GM19351 (cell line): ENCODE measurements at regions not wholly inside any gene's neighbourhood (a gene's known extent, or its start where the extent isn't known, plus 50 kb on each side); places are given as distances from the start of the nearest gene placed in this dataset.
A peak's percentile ranks its signal among the peaks of the same experiment; 100 is the strongest.

Experiments
- ATAC-seq: cut with Tn5 transposase; IDR thresholded peaks from one replicate; pipeline ENCODE4 v1.9.1; 2021; ENCODE audit warnings: mild to moderate bottlenecking, moderate library complexity; ENCODE audit not compliant: unreplicated experiment

DNA sequence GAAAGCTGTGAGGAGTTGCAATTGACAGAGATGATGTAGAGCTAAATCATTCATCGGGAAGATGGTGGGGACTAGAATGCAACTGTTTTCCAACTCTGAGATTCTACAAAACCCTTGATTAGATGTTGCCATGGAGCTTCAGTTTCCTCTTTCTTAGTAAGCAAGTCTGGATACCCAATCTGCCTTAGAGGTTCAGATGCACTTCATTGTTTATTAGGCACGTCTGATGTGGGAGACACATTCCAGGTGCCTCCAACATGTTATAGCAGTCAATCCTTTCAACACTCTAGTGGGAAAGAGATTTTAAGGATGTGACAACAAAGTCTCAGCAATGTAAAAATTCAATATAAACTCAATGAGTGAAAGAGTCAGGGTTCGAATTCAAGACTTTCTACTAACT is 291.3 kb upstream of the PHYHIPL start:
- no peak for ATAC-seq

DNA sequence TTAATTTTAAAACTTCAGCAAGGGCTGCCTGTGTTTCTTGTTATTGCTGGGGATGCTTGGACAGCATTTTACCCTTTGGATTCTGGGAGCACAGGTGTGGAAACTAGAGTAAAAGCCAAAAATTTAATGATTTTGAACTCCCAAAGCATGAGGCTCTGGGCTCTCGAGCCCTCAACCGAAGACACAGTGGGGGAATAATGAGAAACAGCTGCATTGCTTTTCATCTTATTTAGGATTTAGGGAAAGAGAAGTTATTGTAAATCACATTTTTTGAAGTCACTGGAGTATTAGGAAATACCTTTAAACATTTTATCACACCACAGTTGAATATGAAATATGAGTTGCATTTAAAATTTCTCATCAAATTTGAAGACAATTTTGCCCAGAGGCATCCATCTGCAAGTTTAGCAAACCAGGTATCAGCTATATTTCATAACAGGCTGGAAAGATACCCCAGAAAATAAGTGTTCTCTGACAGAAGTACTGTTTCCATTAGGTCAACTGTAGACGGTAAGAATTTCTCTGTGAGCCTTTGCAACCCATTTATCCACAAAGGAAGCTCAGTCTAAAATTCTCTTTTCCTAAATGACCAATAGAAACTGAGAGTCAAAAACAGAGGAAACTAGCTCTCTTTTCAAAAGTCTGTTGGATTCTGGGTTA is 290.6 kb upstream of the PHYHIPL start:
- no peak for ATAC-seq

DNA sequence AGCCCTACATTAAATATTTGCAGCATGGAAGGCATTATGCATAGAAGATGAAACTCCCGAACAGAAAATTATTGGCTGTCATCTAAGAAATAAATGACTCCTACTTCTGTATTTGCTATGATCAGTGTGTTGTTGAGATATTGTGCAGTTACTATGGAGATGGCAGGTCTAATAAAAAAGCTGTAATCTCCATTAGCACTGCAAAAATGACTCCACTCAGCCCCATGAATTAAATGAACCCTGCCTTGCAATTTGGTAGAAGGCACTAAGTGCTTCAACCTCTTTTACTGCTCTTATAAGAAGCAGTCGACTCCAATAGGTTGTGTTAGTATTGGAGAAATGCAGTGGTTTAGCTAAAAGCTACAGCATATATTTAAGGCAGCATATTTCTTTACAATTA is 290.0 kb upstream of the PHYHIPL start:
- ATAC-seq: no peak

DNA sequence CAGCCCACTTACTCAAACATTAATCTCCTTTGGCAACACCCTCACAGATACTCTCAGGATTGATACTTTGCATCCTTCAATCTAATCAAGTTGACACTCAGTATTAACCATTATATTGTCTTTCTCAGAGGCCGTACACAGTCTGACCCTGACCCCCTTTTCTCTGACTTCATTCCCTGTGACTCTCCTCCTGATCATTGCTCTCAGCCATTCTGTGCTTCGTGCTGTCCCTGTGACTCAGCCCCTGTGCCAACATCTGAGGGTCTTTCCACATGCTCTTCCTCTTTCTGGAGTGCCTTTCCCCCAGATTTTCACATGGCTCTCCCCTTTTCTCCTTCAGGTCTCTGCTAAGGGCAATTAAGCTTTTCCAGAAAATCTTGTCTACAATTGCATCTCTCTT is 289.0 kb upstream of the PHYHIPL start:
- no peak for ATAC-seq

DNA sequence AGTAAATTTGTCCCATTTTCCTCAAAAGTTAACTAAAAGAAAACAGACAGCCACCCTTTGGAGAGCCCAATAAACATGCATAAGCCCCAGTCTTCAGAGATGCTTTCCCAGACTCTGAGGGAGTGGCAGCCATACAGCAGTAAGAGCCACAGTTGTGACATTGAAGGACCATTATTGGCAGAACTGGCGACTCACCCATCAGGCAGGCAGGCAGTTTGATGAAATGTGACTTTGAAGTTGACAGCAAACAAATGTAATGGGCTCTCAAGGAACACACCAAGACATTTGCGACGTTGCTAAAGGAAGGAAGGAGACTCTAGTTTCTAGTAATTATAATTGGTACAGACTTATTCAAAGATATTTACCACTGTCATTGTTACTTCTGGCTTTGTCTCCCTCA is 287.5 kb upstream of the PHYHIPL start:
- no peak for ATAC-seq

DNA sequence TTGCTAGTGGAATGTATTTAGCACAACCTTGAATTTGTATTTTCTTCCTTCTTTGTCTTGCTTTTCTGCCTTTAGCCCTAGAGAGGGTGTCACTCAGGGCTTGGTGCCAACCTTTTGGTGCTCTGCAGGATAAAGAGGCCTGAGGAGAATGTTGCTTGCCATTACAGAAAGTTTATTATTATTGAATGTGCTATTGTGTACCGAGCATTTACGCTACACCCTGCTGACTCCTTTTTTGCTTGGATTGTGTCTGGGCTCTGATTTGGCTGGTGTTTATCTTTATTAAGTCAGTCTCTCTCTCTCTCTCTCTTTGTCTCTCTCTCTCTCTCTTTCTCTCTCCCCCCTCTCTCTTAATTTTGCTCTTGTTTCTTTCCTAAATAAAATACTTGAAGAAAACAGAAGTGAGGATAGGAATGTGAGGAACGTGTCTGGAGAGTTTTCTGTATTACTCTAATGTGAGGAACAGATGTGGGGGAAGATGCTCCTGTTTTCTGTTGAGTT is 284.4 kb upstream of the PHYHIPL start:
- no peak for ATAC-seq

DNA sequence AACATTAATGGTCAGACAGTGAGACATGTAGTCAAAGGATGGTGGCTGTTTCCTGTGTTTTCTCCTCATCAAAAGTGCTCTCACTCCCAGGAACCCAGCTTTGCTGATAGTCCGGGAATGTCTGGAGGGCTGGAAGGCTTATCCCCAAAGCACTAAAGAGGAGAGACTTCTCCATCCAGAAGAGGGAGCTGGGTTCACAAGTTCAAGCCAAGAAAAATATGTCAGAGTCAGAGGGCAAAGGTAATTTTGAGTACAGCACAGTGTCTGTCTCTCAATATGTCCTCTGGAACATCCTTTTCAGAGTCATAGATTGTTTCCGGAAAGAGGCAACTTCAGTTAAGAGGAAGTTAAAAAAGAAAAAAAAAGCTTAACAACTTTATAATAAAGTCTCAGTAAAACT is 281.5 kb upstream of the PHYHIPL start:
- no peak for ATAC-seq

DNA sequence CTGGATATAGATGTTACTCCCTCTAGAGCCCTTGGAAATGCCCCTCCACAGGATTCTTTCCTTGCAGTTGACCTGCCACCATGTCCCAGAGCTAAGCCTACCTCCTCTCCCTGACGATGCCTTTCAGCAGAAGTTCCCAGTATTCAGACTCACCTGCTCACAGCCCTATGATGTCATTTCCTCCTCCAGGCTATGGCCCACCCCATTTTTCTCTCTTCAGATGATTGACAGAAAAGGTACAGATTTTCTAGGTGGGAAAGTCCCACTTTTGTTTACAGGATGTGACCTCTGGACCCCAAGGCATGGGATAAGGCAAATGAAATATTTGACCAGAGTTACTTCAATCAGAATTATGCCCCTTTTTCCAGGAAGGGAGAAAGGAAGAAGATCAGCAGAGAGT is 280.2 kb upstream of the PHYHIPL start:
- ATAC-seq: no peak

DNA sequence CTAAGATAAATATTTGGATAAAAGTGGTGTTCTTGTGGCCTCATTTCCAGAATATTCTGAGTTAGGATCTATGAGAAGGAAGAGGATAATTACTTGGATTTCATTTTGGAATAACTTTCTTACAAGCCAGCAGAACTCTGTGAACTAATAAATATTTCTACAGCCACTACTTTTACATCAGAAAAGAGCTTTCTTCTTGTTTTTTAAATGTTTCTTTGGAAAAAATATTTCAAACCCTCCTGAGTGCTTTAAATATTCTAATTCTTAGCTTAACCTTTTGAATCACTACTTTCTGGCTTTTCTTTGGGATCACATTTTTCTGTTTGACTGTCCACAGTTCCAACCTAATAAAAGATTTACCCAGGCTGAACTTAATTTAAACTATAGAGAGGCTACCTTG is 279.2 kb upstream of the PHYHIPL start:
- ATAC-seq: no peak

DNA sequence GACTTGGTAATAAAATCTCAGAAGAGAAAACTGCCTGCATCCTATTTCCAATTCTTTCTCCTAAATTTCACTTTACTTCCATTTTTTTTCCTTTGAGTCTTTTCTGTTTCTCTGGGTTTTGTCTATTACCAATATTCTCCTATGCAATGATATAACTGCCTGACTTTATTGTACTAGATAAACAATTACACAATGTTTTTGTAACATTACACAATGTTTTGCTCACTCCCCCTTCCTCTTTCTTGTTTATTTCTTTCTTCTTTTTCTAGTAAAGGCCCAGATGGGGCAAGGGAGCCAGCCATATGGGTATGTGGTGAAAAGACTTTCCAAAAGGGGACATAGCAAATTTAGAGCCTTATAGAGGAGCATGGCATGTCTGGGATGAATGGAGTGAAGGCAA is 278.7 kb upstream of the PHYHIPL start:
- no peak for ATAC-seq

DNA sequence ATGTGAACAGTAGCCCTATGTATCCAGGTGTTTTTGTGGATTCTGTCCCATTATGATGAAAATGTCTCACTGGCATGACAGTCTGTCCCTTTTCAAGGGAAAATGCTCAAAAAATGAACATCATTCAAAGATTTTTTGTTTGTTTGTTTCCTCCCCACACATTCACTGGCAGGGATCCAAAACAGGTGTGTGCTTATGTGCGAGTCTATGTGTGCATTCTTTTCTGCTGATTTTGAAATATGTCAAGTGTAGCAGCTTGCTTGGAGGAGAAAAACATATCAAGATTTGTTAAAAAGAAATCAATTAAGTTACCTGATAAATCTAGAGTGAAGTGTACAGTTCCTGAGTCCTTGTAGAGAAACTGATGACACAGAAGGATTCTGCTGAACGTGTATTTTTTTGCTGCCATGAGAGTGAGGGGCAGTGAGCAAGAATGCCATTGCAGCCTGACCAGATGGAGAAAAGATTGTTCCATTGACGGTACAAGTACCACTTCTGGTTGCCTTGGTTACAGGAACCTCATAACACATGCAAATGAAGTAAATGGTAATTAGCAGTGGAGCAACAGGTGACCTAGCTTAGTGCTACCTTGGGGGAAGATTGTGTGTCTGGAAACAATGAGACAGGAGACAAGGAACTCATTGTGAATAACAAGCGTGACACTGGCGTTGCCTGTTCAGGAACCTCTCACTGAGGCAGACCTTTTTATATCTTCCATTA is 277.4 kb upstream of the PHYHIPL start:
- ATAC-seq: no peak

DNA sequence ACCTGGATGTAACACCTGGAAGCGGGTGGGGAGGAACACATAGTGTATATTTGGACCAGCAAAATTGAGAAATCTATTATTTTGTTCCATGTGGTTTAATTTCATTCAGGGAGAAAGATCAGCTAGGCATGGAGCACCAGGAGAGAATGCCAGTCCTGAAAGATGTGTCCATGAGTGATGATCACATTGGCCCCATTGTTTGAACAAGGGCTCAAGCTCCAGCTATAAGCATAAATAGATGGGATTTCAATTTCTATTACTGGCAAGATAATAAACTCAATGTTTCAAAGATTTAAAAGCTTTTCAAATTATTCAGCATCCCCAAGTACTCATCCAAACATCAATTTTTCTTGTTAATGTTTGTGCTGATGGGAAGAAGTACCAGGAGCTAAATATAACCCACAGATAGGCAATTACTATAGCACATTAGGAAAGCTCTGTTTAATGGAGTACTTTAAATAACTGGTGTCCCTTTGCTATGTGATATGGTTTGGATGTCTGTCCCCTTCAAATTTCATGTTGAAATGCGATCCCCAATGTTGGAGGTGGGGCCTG is 275.3 kb upstream of the PHYHIPL start:
- ATAC-seq: no peak

DNA sequence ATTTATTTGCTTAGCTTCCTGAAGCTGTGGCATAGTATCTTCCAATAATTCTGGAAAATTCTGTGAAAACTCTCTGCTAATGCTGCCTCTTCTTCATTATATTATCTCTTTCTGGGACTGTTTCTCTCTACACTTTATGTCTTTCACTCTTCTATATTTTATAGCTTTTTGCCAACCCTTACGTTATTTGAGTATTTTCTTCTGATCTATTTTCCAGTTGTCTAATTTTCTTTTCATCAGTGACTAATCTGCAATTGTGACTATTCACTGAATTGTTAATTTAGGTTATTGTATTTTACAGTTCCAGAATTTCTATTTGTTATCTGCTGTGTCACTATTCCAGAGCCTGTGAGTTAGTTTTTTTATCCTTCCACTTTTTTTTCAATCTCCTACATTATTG is 273.4 kb upstream of the PHYHIPL start:
- ATAC-seq: no peak

DNA sequence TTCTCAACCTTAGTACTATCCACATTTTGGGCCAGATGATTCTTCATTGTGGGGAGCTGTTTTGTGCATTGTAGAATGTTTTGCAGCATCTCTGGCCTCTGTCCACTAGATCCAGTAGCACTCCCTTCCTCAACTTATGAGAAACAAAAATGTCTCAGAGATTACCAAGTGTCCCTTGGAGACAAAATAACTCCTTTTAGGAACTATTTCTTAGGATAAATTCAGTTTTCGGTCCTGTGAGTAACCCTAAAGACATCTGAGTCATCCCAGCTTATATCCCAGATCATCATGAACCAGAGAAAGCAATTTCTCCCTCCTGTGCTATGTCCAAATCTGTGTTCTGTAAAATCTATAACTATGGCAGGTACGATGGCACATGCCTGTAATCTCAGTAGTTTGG is 266.6 kb upstream of the PHYHIPL start:
- no peak for ATAC-seq

DNA sequence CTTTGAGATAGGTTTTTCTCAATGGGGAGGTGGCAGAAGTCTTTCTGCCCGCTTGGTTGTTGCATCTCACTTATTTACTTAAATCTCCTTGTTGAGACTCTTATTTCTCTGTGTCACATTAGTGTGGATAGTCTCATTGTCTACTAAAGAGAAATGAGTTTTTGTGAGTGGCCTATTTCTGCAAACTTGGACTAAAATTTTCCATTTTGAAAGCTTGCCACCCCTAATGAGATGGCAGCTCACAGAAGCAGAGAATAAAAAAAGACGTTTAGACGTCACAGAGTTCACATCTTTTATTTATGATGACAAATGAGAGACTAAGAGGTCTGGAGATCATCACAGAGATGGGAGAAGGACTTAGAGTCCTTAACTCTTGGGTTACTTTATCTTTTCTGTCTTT is 262.7 kb upstream of the PHYHIPL start:
- no peak for ATAC-seq

DNA sequence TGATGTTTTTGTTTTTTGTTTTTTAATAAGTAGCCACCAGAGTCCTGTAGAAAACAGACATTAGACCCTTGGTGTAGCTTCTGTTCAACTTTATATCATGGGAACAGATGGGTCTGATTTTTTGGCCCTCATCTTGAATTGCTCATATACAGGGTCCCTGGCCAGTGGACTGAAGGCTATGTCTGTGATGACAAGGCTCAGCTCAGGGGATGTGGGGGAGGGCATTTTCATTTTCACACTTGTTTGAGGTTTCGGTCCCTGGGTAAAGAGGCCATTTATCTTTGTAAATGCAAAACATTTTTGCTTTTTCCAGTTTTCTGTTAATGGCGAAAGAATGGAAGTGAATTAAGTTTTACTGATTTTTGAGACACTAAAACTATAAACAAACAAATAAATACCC is 257.6 kb upstream of the PHYHIPL start:
- peak; percentile 73 for ATAC-seq

DNA sequence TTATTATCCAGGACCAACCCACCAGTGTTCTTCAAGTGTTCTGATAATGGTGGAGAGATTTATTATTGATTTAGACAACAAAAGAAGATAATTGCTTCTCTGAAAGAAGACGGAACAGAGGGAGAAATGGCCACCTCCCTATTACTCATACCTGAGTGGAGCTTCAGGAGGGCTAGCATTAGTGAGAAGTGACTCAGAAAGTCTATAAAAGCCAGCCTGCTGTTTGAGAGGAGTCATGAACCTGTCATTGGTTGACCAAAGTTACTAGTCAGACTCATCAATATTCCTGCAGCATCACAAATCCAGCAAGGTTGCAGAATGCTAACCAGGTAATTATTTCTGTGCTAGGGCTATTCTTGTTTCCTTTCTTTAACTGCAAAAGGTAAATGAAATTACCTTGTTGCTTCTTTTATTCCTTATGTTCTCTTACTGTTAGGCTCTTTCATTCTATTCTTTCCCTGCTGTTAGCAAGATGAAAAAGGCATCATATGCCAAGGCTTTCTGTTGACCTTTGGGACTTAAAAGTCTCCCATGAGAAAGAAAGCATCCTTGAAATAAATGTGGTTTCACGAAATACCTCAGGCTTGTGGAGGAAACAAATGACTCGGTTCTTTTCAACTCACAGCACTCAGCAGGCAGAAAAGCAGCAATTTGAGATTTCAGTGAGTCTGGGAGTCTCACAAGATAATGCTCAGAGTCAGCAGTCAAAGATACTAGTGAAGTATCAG is 256.4 kb upstream of the PHYHIPL start:
- no peak for ATAC-seq

DNA sequence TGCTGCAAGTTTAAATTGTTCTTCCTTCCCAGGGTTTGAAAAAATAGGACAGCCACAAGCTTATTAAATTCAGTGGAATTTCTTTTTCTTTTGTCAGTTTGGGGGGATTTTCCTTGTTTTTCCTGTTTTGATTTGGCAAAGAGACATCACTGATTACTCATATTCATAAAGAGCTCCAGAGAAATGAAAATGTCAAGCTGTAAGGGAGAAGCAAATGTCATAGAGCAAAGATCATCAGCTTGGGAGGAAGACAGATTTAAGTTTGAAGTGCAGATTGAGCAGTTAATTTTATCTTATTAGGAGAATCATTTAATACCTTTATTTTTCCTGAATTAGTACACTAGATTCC is 255.8 kb upstream of the PHYHIPL start:
- no peak for ATAC-seq

DNA sequence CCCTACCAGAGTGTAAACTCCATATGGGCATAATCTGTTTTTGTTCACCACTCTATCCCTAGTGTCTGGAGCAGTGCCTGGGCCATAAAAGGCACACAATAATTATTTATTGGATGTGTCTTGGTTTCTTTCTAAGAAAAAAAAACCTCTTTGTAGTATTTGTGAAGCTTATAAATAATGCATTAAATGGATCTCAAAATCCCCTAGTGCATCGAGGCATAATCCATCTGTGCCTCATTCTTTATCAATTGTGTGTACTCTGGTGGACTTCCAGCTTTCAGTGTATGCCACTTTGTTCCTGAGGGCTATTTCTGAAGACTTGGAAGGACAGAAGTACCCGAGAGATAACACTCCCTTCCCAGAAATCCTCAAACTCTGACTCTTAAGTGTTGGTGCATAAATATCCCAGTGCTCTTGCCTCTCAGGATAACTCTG is 255.0 kb upstream of the PHYHIPL start:
- no peak for ATAC-seq

DNA sequence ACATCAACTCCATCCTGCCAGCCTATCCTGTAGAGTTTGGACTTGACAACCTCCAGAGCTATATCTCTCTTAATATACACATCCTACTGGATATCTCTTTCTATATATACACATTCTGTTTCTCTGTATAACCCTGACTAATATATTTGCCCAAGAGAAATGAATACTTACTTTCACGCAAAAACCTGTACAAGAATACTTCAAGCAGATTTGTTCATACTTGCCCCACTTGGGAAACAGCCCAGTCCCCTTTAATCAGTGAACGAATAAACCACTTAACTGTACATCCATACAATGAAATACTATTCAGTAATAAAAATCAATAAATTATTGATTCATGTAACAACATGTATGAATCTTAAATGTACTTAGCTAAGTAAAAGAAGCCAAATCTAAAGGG is 251.1 kb upstream of the PHYHIPL start:
- ATAC-seq: no peak

DNA sequence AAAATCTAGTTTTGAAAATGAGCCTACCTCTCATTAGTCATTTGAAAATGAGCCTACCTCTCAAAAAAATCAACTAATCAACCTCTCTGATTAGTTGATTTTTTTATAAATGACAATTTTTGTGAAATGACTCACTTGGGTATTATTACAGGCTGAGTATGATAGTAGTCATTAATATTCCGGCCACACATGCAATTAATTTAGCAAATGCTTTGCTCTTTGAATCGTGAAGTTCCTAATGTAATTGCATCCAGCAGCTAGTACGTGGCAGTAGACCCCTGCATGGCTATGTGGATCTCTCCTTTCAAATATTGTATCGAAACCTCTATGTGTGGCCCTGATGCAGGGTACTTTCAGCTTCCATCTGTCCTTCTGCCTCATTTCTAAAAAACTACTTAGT is 245.9 kb upstream of the PHYHIPL start:
- ATAC-seq: no peak

DNA sequence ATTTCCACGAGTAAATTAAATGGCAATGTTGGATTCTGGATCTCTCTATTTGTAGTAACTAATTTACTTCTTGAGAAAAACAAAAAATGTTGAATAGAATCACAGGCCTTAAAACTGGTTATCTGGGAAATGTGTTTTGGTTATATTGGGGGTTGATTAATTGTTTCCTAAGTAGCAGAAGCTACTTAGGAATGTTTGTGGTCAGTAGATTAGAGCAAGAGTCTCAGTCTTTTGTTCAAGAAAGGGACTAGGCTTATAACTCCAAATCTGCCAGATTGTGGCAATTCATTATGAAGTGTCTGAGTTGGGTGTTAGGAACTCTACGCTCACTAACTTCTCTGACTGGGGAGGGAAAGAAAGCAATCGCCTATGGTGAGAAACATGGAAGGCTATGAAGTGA is 244.3 kb upstream of the PHYHIPL start:
- no peak for ATAC-seq
